Heart left ventricle (tissue), 16 donors: ENCODE measurements at regions not wholly inside any gene's neighbourhood (a gene's known extent, or its start where the extent isn't known, plus 50 kb on each side); places are given as distances from the start of the nearest gene placed in this dataset.
A peak's percentile ranks its signal among the peaks of the same experiment; 100 is the strongest.

Source experiments
- ATAC-seq, 4 donors: fragments of 200-7000 bp; cut with Tn5 transposase; one replicate each; pipeline ENCODE4 v1.9.1; 2020 to 2022; ENCODE audit warnings: moderate library complexity in 4 of 4, mild to moderate bottlenecking in 3 of 4, moderate number of reproducible peaks in 1 of 4
- DNase-seq, 5 donors: peaks; one replicate each; pipeline ENCODE4 v3.0.0-alpha.2; 2020
- H3K27ac ChIP-seq, 12 donors: fragments of 200-600 bp; sonication (generic) in 4 of 12; one replicate each; pipeline versions ENCODE4 v1.5.0 to v1.8.0; 2016 to 2022; ENCODE audit warnings: mild to moderate bottlenecking in 2 of 12
- H3K27me3 ChIP-seq, 9 donors: fragments of 200-600 bp; sonication (generic) in 2 of 9; one replicate each; pipeline versions ENCODE4 v1.5.1 to v1.8.0; 2016 to 2022; ENCODE audit warnings: mild to moderate bottlenecking in 3 of 9
- H3K36me3 ChIP-seq, 9 donors: fragments of 200-600 bp; sonication (generic) in 2 of 9; one replicate each; pipeline versions ENCODE4 v1.5.0 to v1.8.0; 2018 to 2022; ENCODE audit warnings: mild to moderate bottlenecking in 2 of 9
- H3K4me1 ChIP-seq, 12 donors: fragments of 200-600 bp; sonication (generic) in 4 of 12; one replicate each; pipeline versions ENCODE4 v1.5.0 to v1.8.0; 2016 to 2022; ENCODE audit warnings: mild to moderate bottlenecking in 3 of 12
- H3K4me3 ChIP-seq, 12 donors: fragments of 200-600 bp; sonication (generic) in 4 of 12; one replicate each; pipeline versions ENCODE4 v1.5.0 to v1.8.0; 2017 to 2022; ENCODE audit warnings: mild to moderate bottlenecking in 9 of 12, moderate library complexity in 4 of 12
- H3K9me3 ChIP-seq, 12 donors: fragments of 200-600 bp; sonication (generic) in 4 of 12; one replicate each; pipeline versions ENCODE4 v1.5.0 to v1.8.0; 2016 to 2022; ENCODE audit warnings: mild to moderate bottlenecking in 1 of 12
- CTCF ChIP-seq, 12 donors: fragments of 200-600 bp; sonication (generic) in 4 of 12; IDR thresholded peaks; one replicate each; pipeline versions ENCODE4 v1.5.0 to v1.8.0; 2018 to 2022; ENCODE audit warnings: antibody characterized with exemption in 12 of 12, mild to moderate bottlenecking in 5 of 12
- POLR2A ChIP-seq, 2 donors: fragments of 450-650 bp; IDR thresholded peaks; one replicate each; pipeline ENCODE4 v1.6.1; 2017; ENCODE audit warnings: antibody characterized with exemption in 2 of 2, mild to moderate bottlenecking in 2 of 2, moderate library complexity in 2 of 2
- WGBS, 4 donors: extraction: QIAGEN DNeasy Blood & Tissue Kit in 2 of 4; methylation state at CpG; one replicate each; pipeline versions ENCODE4 v1.1.5 to v1.1.7; 2013 to 2018; 5-methylcytosine and 5-hydroxymethylcytosine counted together
- intact Hi-C, 10 donors: fragments of 100-400 bp; cut with DNase I; formaldehyde crosslinking; loops; one replicate each; pipeline versions ENCODE4 v1.11.1 to v1.14.2; 2022
- donor health status: ischemic (EF 13 %, LVEDD 7.1; RV severe dilation, severe dysfunction).
- donor health status: healthy with polysubstance abuse.
- donor health status: DM: no; HTN: yes; CAD: no.
- donor health status: DM: no; HTN: no; CAD: no.
- donor health status: ischemic (EF 25% LVEDD 6.9; RV normal size, moderate dysfunction).
- donor health status: ischemic (EF 25% LVEDD 5.7; RV mildly dilated, moderate dysfunction).
- donor health status: healthy.
- donor health status: DM: yes; HTN: yes; CAD: no.
- donor health status: ischemic (EF 35%, LVEDD 5.7; RV mildly dilated, moderate dysfunction).
- donor health status: nonischemic (EF 11% LVEDD 7.7; RV severe dilation, severe dysfunction).
- donor health status: DM: yes; HTN: yes; CAD: no.
- donor health status: PGD.
- donor health status: ischemic (EF 29% LVEDD 5.4; RV normal size, mild dysfunction).
- donor health status: nonischemic (EF 23%, LVEDD 6.1; RV moderate dilation, normal function).

GRCh38 chr1:168833801-168834224, 104.8 kb upstream of the DPT start:
- H3K27ac ChIP-seq = peak overlapping the region in 6 of 12 donors; percentile 15 to 60 (median 27)

GRCh38 chr1:168834225-168834872, 105.3 kb upstream of the DPT start:
- ATAC-seq (peak; percentile 58 to 74 (median 60)), DNase-seq (no peak)
- 62 to 71% (median 67%) methylated on average over 2 of the region's 2 CpGs for WGBS, 4 donors
- intact Hi-C loops = loop anchor here in 3 of 10 donors (10.0 kb wide), 2 partner anchors 110 to 270 kb away; partner anchors contain the start of genes ATP1B1 (in 2 of the 3) and DPT (in 1 of the 3)
- Histone ChIP-seq H3K4me3 (no peak overlapping the region), H3K4me1 (peaks cover 0 to 35% (median 6%) of the 10 kb centered on the region in 12 donors), H3K27me3 (no peaks in the 10 kb centered on the region), H3K27ac (peak overlapping the region in 7 of 12 donors; percentile 15 to 61 (median 27)), H3K9me3 (no peaks in the 10 kb centered on the region), H3K36me3 (no peaks in the 10 kb centered on the region)
- no peak for TF ChIP-seq CTCF (IDR thresholded peaks at IDR 0.05)
- TF ChIP-seq POLR2A (IDR thresholded peaks at IDR 0.05) = no peak

More at GRCh38 chr1:168833801-168834224, 104.8 kb upstream of the DPT start:
- intact Hi-C loops = loop anchor here in 3 of 10 donors (10.0 kb wide), 2 partner anchors 109 to 271 kb away; partner anchors contain the start of genes ATP1B1 (in 2 of the 3) and DPT (in 1 of the 3)
- WGBS, 4 donors = 67 to 73% (median 70%) methylated on average over 4 of the region's 4 CpGs
- Histone ChIP-seq H3K36me3 (no peaks in the 10 kb centered on the region), H3K27me3 (no peaks in the 10 kb centered on the region), H3K4me3 (no peak overlapping the region), H3K4me1 (peaks cover 0 to 35% (median 6%) of the 10 kb centered on the region in 12 donors), H3K9me3 (no peaks in the 10 kb centered on the region)
- no peak for DNase-seq
- peak in 2 of 4 donors; percentile 30 to 31 for ATAC-seq
- no peak for TF ChIP-seq POLR2A (IDR thresholded peaks at IDR 0.05)
- TF ChIP-seq CTCF (IDR thresholded peaks at IDR 0.05) = no peak

- ATAC-seq (no peak), DNase-seq (no peak)
- Histone ChIP-seq H3K4me3 (no peak overlapping the region), H3K9me3 (no peaks in the 10 kb centered on the region), H3K27me3 (no peaks in the 10 kb centered on the region), H3K27ac (no peak overlapping the region), H3K4me1 (peaks cover 0 to 30% (median 6%) of the 10 kb centered on the region in 12 donors), H3K36me3 (no peaks in the 10 kb centered on the region)
- TF ChIP-seq POLR2A (IDR thresholded peaks at IDR 0.05) (no peak), CTCF (IDR thresholded peaks at IDR 0.05) (no peak)
- intact Hi-C loops = loop anchor here in 3 of 10 donors (10.0 kb wide), 2 partner anchors 110 to 270 kb away; partner anchors contain the start of genes ATP1B1 (in 2 of the 3) and DPT (in 1 of the 3)
- 96 to 100% (median 98%) methylated on average over 1 of the region's 1 CpG for whole genome bisulfite sequencing, 4 donors
These were observed 106.2 kb upstream of the DPT start for GRCh38 chr1:168835176-168835575.

GRCh38 chr1:168835791-168836190, 106.8 kb upstream of the DPT start:
- Histone ChIP-seq H3K4me3 (no peak overlapping the region), H3K9me3 (no peaks in the 10 kb centered on the region), H3K4me1 (peaks cover 0 to 29% (median 6%) of the 10 kb centered on the region in 12 donors), H3K27ac (no peak overlapping the region), H3K27me3 (no peaks in the 10 kb centered on the region), H3K36me3 (no peaks in the 10 kb centered on the region)
- WGBS, 4 donors = 80 to 97% (median 84%) methylated on average over 2 of the region's 2 CpGs
- intact Hi-C loops = loop anchor here in 3 of 10 donors (10.0 kb wide), 2 partner anchors 111 to 269 kb away; partner anchors contain the start of genes ATP1B1 (in 2 of the 3) and DPT (in 1 of the 3)
- TF ChIP-seq CTCF (IDR thresholded peaks at IDR 0.05) (no peak), POLR2A (IDR thresholded peaks at IDR 0.05) (no peak)
- DNase-seq (no peak), ATAC-seq (no peak)
